Upper lobe of left lung (tissue), 4 donors: ENCODE measurements at regions not wholly inside any gene's neighbourhood (a gene's known extent, or its start where the extent isn't known, plus 50 kb on each side); places are given as distances from the start of the nearest gene placed in this dataset.

Source experiments
- CTCF ChIP-seq, 6 experiments: fragments of 450-650 bp in 4 of 6; fragments of 200-600 bp in 2 of 6; sonication (generic) in 2 of 6; IDR thresholded peaks; one replicate each; pipeline ENCODE4 v1.5.1; 2016 to 2019; ENCODE audit warnings: antibody characterized with exemption in 6 of 6
- EP300 ChIP-seq, 4 donors: sonication (generic); formaldehyde crosslinking; IDR thresholded peaks; one replicate each; pipeline ENCODE4 v1.5.1; 2017; ENCODE audit warnings: antibody characterized with exemption in 4 of 4, control low read depth in 2 of 4
- POLR2A ChIP-seq, 4 donors: fragments of 450-650 bp; IDR thresholded peaks; one replicate each; pipeline ENCODE4 v1.5.1; 2016 to 2017; ENCODE audit warnings: antibody characterized with exemption in 4 of 4, mild to moderate bottlenecking in 2 of 4
- POLR2AphosphoS5 ChIP-seq, 2 donors: sonication (generic); formaldehyde crosslinking; IDR thresholded peaks; one replicate each; pipeline ENCODE4 v1.5.1; 2017; ENCODE audit warnings: antibody characterized with exemption in 2 of 2

GRCh38 chr4:84050015-84050414 is 449.1 kb downstream of the NKX6-1 start:
- TF ChIP-seq CTCF (IDR thresholded peaks at IDR 0.05) (no peak), POLR2AphosphoS5 (IDR thresholded peaks at IDR 0.05) (no peak), POLR2A (IDR thresholded peaks at IDR 0.05) (no peak), EP300 (IDR thresholded peaks at IDR 0.05) (no peak)
